ENCODE measurements at regions not wholly inside any gene's neighbourhood (a gene's known extent, or its start where the extent isn't known, plus 50 kb on each side); places are given as distances from the start of the nearest gene placed in this dataset.

DNA sequence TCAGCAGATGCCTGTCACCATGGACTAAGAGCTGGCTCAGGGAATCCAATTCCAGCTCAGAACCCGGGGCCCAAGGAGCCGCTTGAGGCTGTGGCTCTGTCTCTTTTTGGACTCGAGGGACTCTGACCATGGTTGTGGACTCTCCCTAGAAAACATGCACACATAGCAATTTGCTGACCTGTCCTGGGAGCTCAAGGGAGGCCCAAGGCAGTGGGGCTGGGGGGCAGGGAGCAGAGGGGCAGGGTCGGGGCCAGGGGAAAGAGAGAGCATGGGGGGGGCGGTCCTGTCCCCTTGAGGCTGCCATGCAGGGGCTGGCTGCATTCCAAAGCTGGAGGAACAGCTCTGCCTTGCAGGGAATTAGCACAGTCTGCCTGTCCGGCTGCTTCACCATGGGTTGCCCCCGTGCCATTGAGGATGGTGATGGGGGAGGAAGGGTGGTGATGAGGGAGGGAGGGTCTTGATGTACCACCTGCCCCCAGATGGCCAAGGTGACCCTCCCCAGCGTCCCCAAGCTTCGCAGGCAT is 190.1 kb downstream of the GOLGA6L6 start:
- no peak overlapping the region for H2AFZ ChIP-seq (ENCODE audit: low read depth, low read length)
- H3K27ac ChIP-seq (ENCODE audit: low read length): no peak overlapping the region
- no peaks in the 10 kb centered on the region for H3K79me2 ChIP-seq (replicated peaks; ENCODE audit: insufficient read depth, low read length)
- peaks cover 6% of the 10 kb centered on the region for H3K9me3 ChIP-seq (ENCODE audit: low read length)
- TF ChIP-seq TAF1 (IDR thresholded peaks at IDR 0.05; ENCODE audit: low read depth) (no peak), SMC3 (conservative IDR thresholded peaks at IDR 0.05; ENCODE audit: poor library complexity) (no peak), POLR2AphosphoS5 (IDR thresholded peaks at IDR 0.05) (no peak), EP300 (conservative IDR thresholded peaks at IDR 0.05; ENCODE audit: poor library complexity, severe bottlenecking) (no peak), RAD21 (conservative IDR thresholded peaks at IDR 0.05) (no peak), EZH2 (IDR thresholded peaks at IDR 0.05; ENCODE audit: borderline replicate concordance, insufficient read depth, low read length, poor library complexity, severe bottlenecking) (no peak)
- TF ChIP-seq, protein P1, sequence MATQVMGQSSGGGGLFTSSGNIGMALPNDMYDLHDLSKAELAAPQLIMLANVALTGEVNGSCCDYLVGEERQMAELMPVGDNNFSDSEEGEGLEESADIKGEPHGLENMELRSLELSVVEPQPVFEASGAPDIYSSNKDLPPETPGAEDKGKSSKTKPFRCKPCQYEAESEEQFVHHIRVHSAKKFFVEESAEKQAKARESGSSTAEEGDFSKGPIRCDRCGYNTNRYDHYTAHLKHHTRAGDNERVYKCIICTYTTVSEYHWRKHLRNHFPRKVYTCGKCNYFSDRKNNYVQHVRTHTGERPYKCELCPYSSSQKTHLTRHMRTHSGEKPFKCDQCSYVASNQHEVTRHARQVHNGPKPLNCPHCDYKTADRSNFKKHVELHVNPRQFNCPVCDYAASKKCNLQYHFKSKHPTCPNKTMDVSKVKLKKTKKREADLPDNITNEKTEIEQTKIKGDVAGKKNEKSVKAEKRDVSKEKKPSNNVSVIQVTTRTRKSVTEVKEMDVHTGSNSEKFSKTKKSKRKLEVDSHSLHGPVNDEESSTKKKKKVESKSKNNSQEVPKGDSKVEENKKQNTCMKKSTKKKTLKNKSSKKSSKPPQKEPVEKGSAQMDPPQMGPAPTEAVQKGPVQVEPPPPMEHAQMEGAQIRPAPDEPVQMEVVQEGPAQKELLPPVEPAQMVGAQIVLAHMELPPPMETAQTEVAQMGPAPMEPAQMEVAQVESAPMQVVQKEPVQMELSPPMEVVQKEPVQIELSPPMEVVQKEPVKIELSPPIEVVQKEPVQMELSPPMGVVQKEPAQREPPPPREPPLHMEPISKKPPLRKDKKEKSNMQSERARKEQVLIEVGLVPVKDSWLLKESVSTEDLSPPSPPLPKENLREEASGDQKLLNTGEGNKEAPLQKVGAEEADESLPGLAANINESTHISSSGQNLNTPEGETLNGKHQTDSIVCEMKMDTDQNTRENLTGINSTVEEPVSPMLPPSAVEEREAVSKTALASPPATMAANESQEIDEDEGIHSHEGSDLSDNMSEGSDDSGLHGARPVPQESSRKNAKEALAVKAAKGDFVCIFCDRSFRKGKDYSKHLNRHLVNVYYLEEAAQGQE (IDR thresholded peaks at IDR 0.05; ENCODE audit: borderline replicate concordance): no peak
- TF ChIP-seq, protein P2, sequence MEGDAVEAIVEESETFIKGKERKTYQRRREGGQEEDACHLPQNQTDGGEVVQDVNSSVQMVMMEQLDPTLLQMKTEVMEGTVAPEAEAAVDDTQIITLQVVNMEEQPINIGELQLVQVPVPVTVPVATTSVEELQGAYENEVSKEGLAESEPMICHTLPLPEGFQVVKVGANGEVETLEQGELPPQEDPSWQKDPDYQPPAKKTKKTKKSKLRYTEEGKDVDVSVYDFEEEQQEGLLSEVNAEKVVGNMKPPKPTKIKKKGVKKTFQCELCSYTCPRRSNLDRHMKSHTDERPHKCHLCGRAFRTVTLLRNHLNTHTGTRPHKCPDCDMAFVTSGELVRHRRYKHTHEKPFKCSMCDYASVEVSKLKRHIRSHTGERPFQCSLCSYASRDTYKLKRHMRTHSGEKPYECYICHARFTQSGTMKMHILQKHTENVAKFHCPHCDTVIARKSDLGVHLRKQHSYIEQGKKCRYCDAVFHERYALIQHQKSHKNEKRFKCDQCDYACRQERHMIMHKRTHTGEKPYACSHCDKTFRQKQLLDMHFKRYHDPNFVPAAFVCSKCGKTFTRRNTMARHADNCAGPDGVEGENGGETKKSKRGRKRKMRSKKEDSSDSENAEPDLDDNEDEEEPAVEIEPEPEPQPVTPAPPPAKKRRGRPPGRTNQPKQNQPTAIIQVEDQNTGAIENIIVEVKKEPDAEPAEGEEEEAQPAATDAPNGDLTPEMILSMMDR (IDR thresholded peaks at IDR 0.05; ENCODE audit: poor library complexity, severe bottlenecking): no peak
- H3K36me3 ChIP-seq (ENCODE audit: insufficient read depth, low read length): no peaks in the 10 kb centered on the region
- H3K4me3 ChIP-seq (ENCODE audit: low read length): no peak overlapping the region
- no peak overlapping the region for H3K9ac ChIP-seq (ENCODE audit: low read length)
- no peaks in the 10 kb centered on the region for H3K27me3 ChIP-seq (ENCODE audit: insufficient read depth, low read depth, low read length)
- no peaks in the 10 kb centered on the region for H3K9me2 ChIP-seq (ENCODE audit: insufficient read depth, low read length)
- H3K4me2 ChIP-seq (ENCODE audit: low read length): no peak overlapping the region
- no peaks in the 10 kb centered on the region for H4K20me1 ChIP-seq (ENCODE audit: insufficient read depth)
- no peaks in the 10 kb centered on the region for H3F3A ChIP-seq (ENCODE audit: insufficient read depth, low read length, poor library complexity, severe bottlenecking)

DNA sequence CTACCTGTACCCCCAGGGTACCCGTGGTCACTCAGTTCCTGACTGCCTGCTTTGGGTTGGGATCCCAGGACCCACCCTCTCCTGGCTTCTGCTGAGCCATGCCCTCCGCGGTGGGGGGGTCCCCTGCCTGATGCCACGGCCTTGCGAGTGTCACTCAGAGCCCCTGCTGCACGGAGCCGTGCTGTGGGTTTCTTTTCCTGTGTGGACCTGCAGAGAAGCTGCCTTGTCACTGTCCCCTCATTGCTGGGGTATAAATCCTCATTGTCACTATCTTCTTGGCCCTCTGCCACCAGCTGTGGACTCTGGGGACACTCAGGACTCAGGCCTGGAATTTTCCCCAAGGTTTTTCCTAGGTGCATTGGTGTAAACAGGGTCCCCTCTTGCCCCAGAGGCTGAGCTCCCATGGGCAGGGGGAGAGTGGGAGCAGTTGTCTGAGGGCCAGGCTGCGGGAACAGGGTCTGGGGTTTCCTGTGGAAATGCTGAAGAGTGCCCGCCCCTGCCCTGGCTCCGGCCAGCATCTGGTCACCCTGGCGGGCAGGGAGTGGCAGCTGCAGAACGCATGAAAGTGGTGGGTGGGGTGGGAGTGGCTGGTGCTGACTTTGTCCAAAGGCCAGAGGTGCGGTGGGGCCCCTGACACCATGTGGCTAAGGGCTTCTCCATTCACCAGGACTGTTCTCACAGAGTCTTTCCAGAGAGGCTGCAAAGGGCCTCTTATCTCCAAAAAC is 191.7 kb downstream of the GOLGA6L6 start:
- Histone ChIP-seq H4K20me1 (ENCODE audit: insufficient read depth) (no peaks in the 10 kb centered on the region), H2AFZ (ENCODE audit: low read depth, low read length) (no peak overlapping the region), H3K4me3 (ENCODE audit: low read length) (no peak overlapping the region), H3K36me3 (ENCODE audit: insufficient read depth, low read length) (no peaks in the 10 kb centered on the region), H3K79me2 (replicated peaks; ENCODE audit: insufficient read depth, low read length) (no peaks in the 10 kb centered on the region), H3K9me2 (ENCODE audit: insufficient read depth, low read length) (no peaks in the 10 kb centered on the region), H3K9ac (ENCODE audit: low read length) (no peak overlapping the region), H3K9me3 (ENCODE audit: low read length) (peaks cover 11% of the 10 kb centered on the region), H3F3A (ENCODE audit: insufficient read depth, low read length, poor library complexity, severe bottlenecking) (no peaks in the 10 kb centered on the region), H3K27ac (ENCODE audit: low read length) (no peak overlapping the region), H3K27me3 (ENCODE audit: insufficient read depth, low read depth, low read length) (no peaks in the 10 kb centered on the region), H3K4me2 (ENCODE audit: low read length) (no peak overlapping the region)
- TF ChIP-seq, protein P2 (IDR thresholded peaks at IDR 0.05; ENCODE audit: poor library complexity, severe bottlenecking): no peak
- TF ChIP-seq MXI1 (conservative IDR thresholded peaks at IDR 0.05; ENCODE audit: poor library complexity, severe bottlenecking): no peak
- TF ChIP-seq TAF1 (IDR thresholded peaks at IDR 0.05; ENCODE audit: low read depth): no peak
- no peak for TF ChIP-seq POLR2AphosphoS5 (IDR thresholded peaks at IDR 0.05)
- no peak for TF ChIP-seq EP300 (conservative IDR thresholded peaks at IDR 0.05; ENCODE audit: poor library complexity, severe bottlenecking)
- TF ChIP-seq, protein P1 (IDR thresholded peaks at IDR 0.05; ENCODE audit: borderline replicate concordance): no peak
- no peak for TF ChIP-seq RAD21 (conservative IDR thresholded peaks at IDR 0.05)
- no peak for TF ChIP-seq EZH2 (IDR thresholded peaks at IDR 0.05; ENCODE audit: borderline replicate concordance, insufficient read depth, low read length, poor library complexity, severe bottlenecking)
- no peak for TF ChIP-seq SMC3 (conservative IDR thresholded peaks at IDR 0.05; ENCODE audit: poor library complexity)

All from neural cell (in vitro differentiated cells).